Immature natural killer cell (primary cell): ENCODE measurements at regions not wholly inside any gene's neighbourhood (a gene's known extent, or its start where the extent isn't known, plus 50 kb on each side); places are given as distances from the start of the nearest gene placed in this dataset.

Experiments used
- DNase-seq, 3 donors: peaks; one replicate each; pipeline ENCODE4 v3.0.0; 2022; ENCODE audit warnings: mixed read lengths in 1 of 3
- H3K27ac Mint-ChIP-seq, 6 donors: one replicate each; pipeline ENCODE4 v1.8.0; 2020; ENCODE audit warnings: mixed read lengths in 6 of 6, mild to moderate bottlenecking in 5 of 6, inconsistent platforms in 4 of 6, moderate library complexity in 3 of 6
- H3K27me3 Mint-ChIP-seq, 3 donors: one replicate each; pipeline ENCODE4 v1.8.0; 2020 to 2021; ENCODE audit warnings: low read depth in 3 of 3, mild to moderate bottlenecking in 3 of 3, mixed read lengths in 3 of 3, moderate library complexity in 3 of 3, inconsistent platforms in 1 of 3
- H3K36me3 Mint-ChIP-seq, 3 donors: one replicate each; pipeline ENCODE4 v1.8.0; 2020; ENCODE audit warnings: mixed read lengths in 3 of 3, inconsistent platforms in 2 of 3, mild to moderate bottlenecking in 2 of 3
- H3K4me1 Mint-ChIP-seq, 2 donors: one replicate each; pipeline ENCODE4 v1.8.0; 2020; ENCODE audit warnings: inconsistent platforms in 2 of 2, mild to moderate bottlenecking in 2 of 2, mixed read lengths in 2 of 2, moderate library complexity in 1 of 2
- H3K4me3 Mint-ChIP-seq, 5 donors: one replicate each; pipeline ENCODE4 v1.8.0; 2020; ENCODE audit warnings: mild to moderate bottlenecking in 5 of 5, mixed read lengths in 5 of 5, inconsistent platforms in 3 of 5, moderate library complexity in 3 of 5
- H3K9me3 Mint-ChIP-seq, 6 donors: one replicate each; pipeline ENCODE4 v1.8.0; 2020; ENCODE audit warnings: mild to moderate bottlenecking in 6 of 6, mixed read lengths in 6 of 6, inconsistent platforms in 4 of 6, moderate library complexity in 3 of 6

GRCh38 chr3:31452495-31453106 lies 80.1 kb upstream of the STT3B start:
- Mint-ChIP-seq H3K9me3 (peaks cover 0 to 2% (median 0%) of the 10 kb centered on the region in 6 donors), H3K4me1 (peaks cover 10 to 11% of the 10 kb centered on the region in 2 donors), H3K36me3 (peaks cover 0 to 7% (median 4%) of the 10 kb centered on the region in 3 donors), H3K4me3 (no peak overlapping the region), H3K27ac (no peak overlapping the region), H3K27me3 (peaks cover 3 to 12% (median 6%) of the 10 kb centered on the region in 3 donors)
- DNase-seq: no peak

- no peak overlapping the region for H3K27ac Mint-ChIP-seq
- peaks cover 3 to 12% (median 6%) of the 10 kb centered on the region in 3 donors for H3K27me3 Mint-ChIP-seq
- peaks cover 0 to 2% (median under 1%) of the 10 kb centered on the region in 6 donors for H3K9me3 Mint-ChIP-seq
- H3K36me3 Mint-ChIP-seq: peaks cover 0 to 7% (median 4%) of the 10 kb centered on the region in 3 donors
- no peak overlapping the region for H3K4me3 Mint-ChIP-seq
- H3K4me1 Mint-ChIP-seq: peaks cover 9% of the 10 kb centered on the region in 2 donors
- DNase-seq: no peak
These were observed 79.3 kb upstream of the STT3B start for GRCh38 chr3:31453430-31453829.

GRCh38 chr3:31455524-31455923 lies 77.2 kb upstream of the STT3B start:
- H3K9me3 Mint-ChIP-seq: peaks cover 0 to 2% (median under 1%) of the 10 kb centered on the region in 6 donors

GRCh38 chr3:31456373-31456772 lies 76.4 kb upstream of the STT3B start:
- peaks cover 0 to 4% (median 0%) of the 10 kb centered on the region in 3 donors for H3K36me3 Mint-ChIP-seq
- no peak overlapping the region for H3K27ac Mint-ChIP-seq
- no peak for DNase-seq
- H3K4me1 Mint-ChIP-seq: peaks cover 7 to 16% of the 10 kb centered on the region in 2 donors
- H3K4me3 Mint-ChIP-seq: no peak overlapping the region
- peaks cover 1 to 7% (median 5%) of the 10 kb centered on the region in 3 donors for H3K27me3 Mint-ChIP-seq
- H3K9me3 Mint-ChIP-seq: peaks cover 0 to 2% (median under 1%) of the 10 kb centered on the region in 6 donors

More at GRCh38 chr3:31455524-31455923, 77.2 kb upstream of the STT3B start:
- peaks cover 0 to 4% (median 0%) of the 10 kb centered on the region in 3 donors for H3K36me3 Mint-ChIP-seq
- H3K27ac Mint-ChIP-seq: no peak overlapping the region
- no peak overlapping the region for H3K4me3 Mint-ChIP-seq
- H3K27me3 Mint-ChIP-seq: peaks cover 1 to 12% (median 10%) of the 10 kb centered on the region in 3 donors
- peaks cover 0 to 7% of the 10 kb centered on the region in 2 donors for H3K4me1 Mint-ChIP-seq
- DNase-seq: no peak

- H3K4me1 Mint-ChIP-seq: peaks cover 31 to 45% of the 10 kb centered on the region in 2 donors
These were observed 71.3 kb upstream of the STT3B start for GRCh38 chr3:31461426-31461825.

GRCh38 chr3:31462050-31462569 lies 70.6 kb upstream of the STT3B start:
- H3K4me3 Mint-ChIP-seq: peak overlapping the region; percentile 70 to 76 (median 70)
- H3K27me3 Mint-ChIP-seq: peaks cover 0 to 3% (median 1%) of the 10 kb centered on the region in 3 donors
- peaks cover 0 to 2% (median under 1%) of the 10 kb centered on the region in 6 donors for H3K9me3 Mint-ChIP-seq
- peak; percentile 73 to 82 (median 77) for DNase-seq
- peak overlapping the region; percentile 44 to 89 (median 88) for H3K27ac Mint-ChIP-seq
- no peaks in the 10 kb centered on the region for H3K36me3 Mint-ChIP-seq
- peaks cover 31 to 45% of the 10 kb centered on the region in 2 donors for H3K4me1 Mint-ChIP-seq

More at GRCh38 chr3:31461426-31461825, 71.3 kb upstream of the STT3B start:
- Mint-ChIP-seq H3K27me3 (peaks cover 0 to 3% (median 1%) of the 10 kb centered on the region in 3 donors), H3K36me3 (no peaks in the 10 kb centered on the region), H3K27ac (peak overlapping the region in 4 of 6 donors; percentile 44 to 89 (median 84)), H3K4me3 (peak overlapping the region in 4 of 5 donors; percentile 70 to 73 (median 70)), H3K9me3 (peaks cover 0 to 2% (median under 1%) of the 10 kb centered on the region in 6 donors)
- no peak for DNase-seq

- peaks cover 28 to 34% of the 10 kb centered on the region in 2 donors for H3K4me1 Mint-ChIP-seq
- H3K27ac Mint-ChIP-seq: no peak overlapping the region
- H3K9me3 Mint-ChIP-seq: no peaks in the 10 kb centered on the region
- H3K27me3 Mint-ChIP-seq: peaks cover 0 to 1% (median 0%) of the 10 kb centered on the region in 3 donors
- no peak overlapping the region for H3K4me3 Mint-ChIP-seq
- no peak for DNase-seq
- no peaks in the 10 kb centered on the region for H3K36me3 Mint-ChIP-seq
These were observed 66.7 kb upstream of the STT3B start for GRCh38 chr3:31465999-31466398.

- Mint-ChIP-seq H3K36me3 (no peaks in the 10 kb centered on the region), H3K4me3 (no peak overlapping the region), H3K27me3 (peaks cover 1 to 3% (median 1%) of the 10 kb centered on the region in 3 donors), H3K27ac (no peak overlapping the region), H3K4me1 (peaks cover 19 to 27% of the 10 kb centered on the region in 2 donors), H3K9me3 (no peaks in the 10 kb centered on the region)
- no peak for DNase-seq
These were observed 65.9 kb upstream of the STT3B start for GRCh38 chr3:31466866-31467265.

- Mint-ChIP-seq H3K27me3 (peaks cover 1 to 3% (median 1%) of the 10 kb centered on the region in 3 donors), H3K4me3 (no peak overlapping the region), H3K27ac (no peak overlapping the region), H3K9me3 (no peaks in the 10 kb centered on the region), H3K4me1 (peaks cover 17 to 26% of the 10 kb centered on the region in 2 donors), H3K36me3 (no peaks in the 10 kb centered on the region)
- no peak for DNase-seq
These were observed 64.3 kb upstream of the STT3B start for GRCh38 chr3:31468433-31468832.

GRCh38 chr3:31469385-31469784 lies 63.3 kb upstream of the STT3B start:
- peaks cover 13 to 22% of the 10 kb centered on the region in 2 donors for H3K4me1 Mint-ChIP-seq
- H3K4me3 Mint-ChIP-seq: no peak overlapping the region
- H3K9me3 Mint-ChIP-seq: no peaks in the 10 kb centered on the region
- H3K36me3 Mint-ChIP-seq: no peaks in the 10 kb centered on the region
- H3K27me3 Mint-ChIP-seq: peaks cover 1 to 3% (median 2%) of the 10 kb centered on the region in 3 donors
- no peak for DNase-seq
- no peak overlapping the region for H3K27ac Mint-ChIP-seq

GRCh38 chr3:31472479-31473390 lies 60.0 kb upstream of the STT3B start:
- DNase-seq: peak in 2 of 3 donors; percentile 21 to 22
- Mint-ChIP-seq H3K36me3 (no peaks in the 10 kb centered on the region), H3K27ac (no peak overlapping the region), H3K9me3 (no peaks in the 10 kb centered on the region), H3K4me1 (peaks cover 13 to 16% of the 10 kb centered on the region in 2 donors), H3K4me3 (no peak overlapping the region), H3K27me3 (peaks cover 1 to 5% (median 2%) of the 10 kb centered on the region in 3 donors)

GRCh38 chr3:31476209-31476608 lies 56.5 kb upstream of the STT3B start:
- Mint-ChIP-seq H3K27me3 (peaks cover 1 to 8% (median 2%) of the 10 kb centered on the region in 3 donors), H3K27ac (no peak overlapping the region), H3K4me3 (no peak overlapping the region), H3K4me1 (peaks cover 13 to 16% of the 10 kb centered on the region in 2 donors), H3K9me3 (peaks cover 0 to 1% (median 0%) of the 10 kb centered on the region in 6 donors), H3K36me3 (peaks cover 0 to 4% (median 0%) of the 10 kb centered on the region in 3 donors)
- no peak for DNase-seq

GRCh38 chr3:31479431-31479830 lies 53.3 kb upstream of the STT3B start:
- Mint-ChIP-seq H3K36me3 (peaks cover 0 to 4% (median 0%) of the 10 kb centered on the region in 3 donors), H3K27me3 (peaks cover 0 to 6% (median 0%) of the 10 kb centered on the region in 3 donors), H3K27ac (no peak overlapping the region), H3K4me3 (no peak overlapping the region), H3K4me1 (no peaks in the 10 kb centered on the region), H3K9me3 (peaks cover 0 to 1% (median 0%) of the 10 kb centered on the region in 6 donors)
- no peak for DNase-seq
